WTC11 (cell line): ENCODE measurements at regions not wholly inside any gene's neighbourhood (a gene's known extent, or its start where the extent isn't known, plus 50 kb on each side); places are given as distances from the start of the nearest gene placed in this dataset.

Experiments
- AR ChIP-seq: fragments of 250-450 bp; sonication (Bioruptor Pico); IDR thresholded peaks from 2 replicates; pipeline ENCODE4 v1.9.0; 2021; ENCODE audit warnings: mild to moderate bottlenecking
- ATF6 ChIP-seq: sonication (generic); formaldehyde crosslinking; IDR thresholded peaks from 2 replicates; pipeline ENCODE4 v1.8.1; 2023; ENCODE audit warnings: mild to moderate bottlenecking, missing genetic modification reagents
- CTCF ChIP-seq: fragments of 200-600 bp; IDR thresholded peaks from 2 replicates; pipeline ENCODE4 v1.8.0; 2022; ENCODE audit warnings: antibody characterized with exemption
- MAX ChIP-seq: sonication (generic); formaldehyde crosslinking; IDR thresholded peaks from 2 replicates; pipeline ENCODE4 v1.8.0; 2022; ENCODE audit warnings: mild to moderate bottlenecking, missing genetic modification reagents
- PREB ChIP-seq: sonication (generic); formaldehyde crosslinking; IDR thresholded peaks from 2 replicates; pipeline ENCODE4 v1.8.1; 2022; ENCODE audit warnings: mild to moderate bottlenecking, missing genetic modification reagents, moderate library complexity, borderline replicate concordance
- TCF7 ChIP-seq: sonication (generic); formaldehyde crosslinking; IDR thresholded peaks from 2 replicates; pipeline ENCODE4 v1.8.0; 2022; ENCODE audit warnings: mild to moderate bottlenecking, low read depth, missing genetic modification reagents, moderate library complexity
- TF ChIP-seq, protein P1 (sequence below): sonication (generic); formaldehyde crosslinking; conservative IDR thresholded peaks from 2 replicates; pipeline ENCODE4 v1.8.1; 2022; ENCODE audit warnings: mild to moderate bottlenecking, missing genetic modification reagents
- TF ChIP-seq, protein P2 (sequence below): sonication (generic); formaldehyde crosslinking; IDR thresholded peaks from 2 replicates; pipeline ENCODE4 v1.8.1; 2022; ENCODE audit warnings: low read depth, missing genetic modification reagents, borderline replicate concordance

- TF ChIP-seq CTCF (no peak), ATF6 (CRISPR knock-in tag) (no peak), PREB (CRISPR knock-in tag) (no peak), TCF7 (CRISPR knock-in tag) (no peak), MAX (CRISPR knock-in tag) (no peak), AR (CRISPR knock-in tag) (no peak)
- TF ChIP-seq, protein P1, sequence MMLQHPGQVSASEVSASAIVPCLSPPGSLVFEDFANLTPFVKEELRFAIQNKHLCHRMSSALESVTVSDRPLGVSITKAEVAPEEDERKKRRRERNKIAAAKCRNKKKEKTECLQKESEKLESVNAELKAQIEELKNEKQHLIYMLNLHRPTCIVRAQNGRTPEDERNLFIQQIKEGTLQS (CRISPR knock-in tag), result no peak
- TF ChIP-seq, protein P2, sequence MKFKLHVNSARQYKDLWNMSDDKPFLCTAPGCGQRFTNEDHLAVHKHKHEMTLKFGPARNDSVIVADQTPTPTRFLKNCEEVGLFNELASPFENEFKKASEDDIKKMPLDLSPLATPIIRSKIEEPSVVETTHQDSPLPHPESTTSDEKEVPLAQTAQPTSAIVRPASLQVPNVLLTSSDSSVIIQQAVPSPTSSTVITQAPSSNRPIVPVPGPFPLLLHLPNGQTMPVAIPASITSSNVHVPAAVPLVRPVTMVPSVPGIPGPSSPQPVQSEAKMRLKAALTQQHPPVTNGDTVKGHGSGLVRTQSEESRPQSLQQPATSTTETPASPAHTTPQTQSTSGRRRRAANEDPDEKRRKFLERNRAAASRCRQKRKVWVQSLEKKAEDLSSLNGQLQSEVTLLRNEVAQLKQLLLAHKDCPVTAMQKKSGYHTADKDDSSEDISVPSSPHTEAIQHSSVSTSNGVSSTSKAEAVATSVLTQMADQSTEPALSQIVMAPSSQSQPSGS (CRISPR knock-in tag), result no peak
Measured at GRCh38 chr9:22512495-22512894, 65.9 kb downstream of the DMRTA1 start.
